Stimulated activated CD8-positive, alpha-beta memory T cell treated with anti-CD3 and anti-CD28 coated beads, Interleukin-7, amount 100 ng/mL, for 4 hours (primary cell): ENCODE measurements at regions not wholly inside any gene's neighbourhood (a gene's known extent, or its start where the extent isn't known, plus 50 kb on each side); places are given as distances from the start of the nearest gene placed in this dataset.
A peak's percentile ranks its signal among the peaks of the same experiment; 100 is the strongest.

Experiments
- DNase-seq, 2 donors: peaks; one replicate each; pipeline ENCODE4 v3.0.0-alpha.2; 2020; ENCODE audit warnings: low read depth in 2 of 2

DNA sequence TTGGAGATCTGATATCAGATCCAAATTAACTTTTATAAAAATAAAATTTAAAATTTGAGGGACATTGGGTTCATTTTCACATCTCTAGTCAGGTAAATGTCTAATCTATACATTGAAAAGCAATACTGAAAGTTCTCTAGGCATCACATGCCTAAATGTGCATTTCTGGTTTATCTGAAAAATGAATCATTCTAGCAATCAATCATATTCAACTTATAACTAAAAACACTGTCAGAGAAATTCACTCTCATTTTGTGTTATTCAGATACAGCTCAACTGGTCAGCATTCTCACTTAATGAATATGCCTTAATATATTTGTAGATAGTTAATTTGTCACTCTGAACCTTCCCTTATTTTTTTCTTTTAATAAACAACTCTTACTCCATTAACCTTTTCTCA lies 243.2 kb downstream of the CASP12 start:
- DNase-seq: no peak

- DNase-seq: no peak
Observed at GRCh38 chr11:104654181-104654813, 244.0 kb downstream of the CASP12 start.

DNA sequence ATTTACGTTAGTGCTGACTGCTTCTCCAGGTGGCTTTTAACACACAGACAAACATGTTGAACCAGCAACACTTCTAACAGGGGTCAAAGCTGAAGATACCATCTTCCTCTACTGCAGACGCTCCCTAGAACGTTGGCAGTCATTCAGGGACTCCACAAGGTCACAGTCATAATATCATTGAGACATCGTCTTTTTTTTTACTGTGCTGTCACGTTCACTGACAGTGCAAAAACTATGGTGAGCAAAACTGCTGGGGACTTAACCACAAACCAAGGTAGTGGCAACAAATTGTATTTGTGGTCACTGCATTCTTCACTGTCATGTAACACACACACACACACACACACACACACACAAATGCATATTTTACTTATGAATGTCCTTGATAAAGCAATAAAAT lies 244.9 kb downstream of the CASP12 start:
- DNase-seq: no peak

DNA sequence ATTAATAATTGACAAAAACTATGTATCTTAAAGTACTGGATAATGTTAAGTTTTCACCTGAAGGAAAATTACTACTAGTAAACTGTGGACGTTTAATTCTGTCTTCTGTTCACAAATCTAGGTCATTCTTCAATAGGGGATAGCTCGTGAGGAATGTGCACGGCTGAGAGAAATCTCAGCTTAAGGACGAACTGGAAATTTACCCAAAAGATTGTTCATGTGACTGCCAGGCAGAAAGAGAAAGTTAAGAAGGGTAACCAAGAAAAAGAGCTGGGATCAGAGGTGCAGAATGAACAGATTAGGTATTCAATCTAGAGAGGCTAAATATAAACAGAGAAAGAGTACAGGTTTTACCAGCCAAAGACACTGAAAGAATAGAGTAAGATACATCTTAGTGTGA lies 245.3 kb downstream of the CASP12 start:
- DNase-seq: no peak

- no peak for DNase-seq
Observed at GRCh38 chr11:104650234-104650633, 248.0 kb downstream of the CASP12 start.

DNA sequence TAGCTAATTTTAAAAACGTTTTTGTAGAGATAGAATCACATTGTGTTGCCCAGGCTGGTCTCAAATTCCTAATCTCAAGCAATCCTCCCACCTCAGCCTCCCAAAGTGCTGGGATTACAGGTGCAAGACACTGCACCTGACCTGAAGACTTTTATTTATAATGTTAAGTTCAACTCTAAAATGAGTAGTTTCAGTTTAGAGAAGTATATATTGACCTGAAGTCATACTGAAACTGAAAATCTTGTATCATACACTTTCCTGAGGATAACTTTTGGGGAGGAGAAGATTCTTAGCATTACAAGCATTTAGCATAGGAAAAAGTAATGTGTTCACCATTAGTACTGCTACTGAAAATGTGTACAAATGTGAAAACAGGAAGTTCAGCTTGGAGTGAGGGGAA lies 249.3 kb downstream of the CASP12 start:
- DNase-seq: no peak

DNA sequence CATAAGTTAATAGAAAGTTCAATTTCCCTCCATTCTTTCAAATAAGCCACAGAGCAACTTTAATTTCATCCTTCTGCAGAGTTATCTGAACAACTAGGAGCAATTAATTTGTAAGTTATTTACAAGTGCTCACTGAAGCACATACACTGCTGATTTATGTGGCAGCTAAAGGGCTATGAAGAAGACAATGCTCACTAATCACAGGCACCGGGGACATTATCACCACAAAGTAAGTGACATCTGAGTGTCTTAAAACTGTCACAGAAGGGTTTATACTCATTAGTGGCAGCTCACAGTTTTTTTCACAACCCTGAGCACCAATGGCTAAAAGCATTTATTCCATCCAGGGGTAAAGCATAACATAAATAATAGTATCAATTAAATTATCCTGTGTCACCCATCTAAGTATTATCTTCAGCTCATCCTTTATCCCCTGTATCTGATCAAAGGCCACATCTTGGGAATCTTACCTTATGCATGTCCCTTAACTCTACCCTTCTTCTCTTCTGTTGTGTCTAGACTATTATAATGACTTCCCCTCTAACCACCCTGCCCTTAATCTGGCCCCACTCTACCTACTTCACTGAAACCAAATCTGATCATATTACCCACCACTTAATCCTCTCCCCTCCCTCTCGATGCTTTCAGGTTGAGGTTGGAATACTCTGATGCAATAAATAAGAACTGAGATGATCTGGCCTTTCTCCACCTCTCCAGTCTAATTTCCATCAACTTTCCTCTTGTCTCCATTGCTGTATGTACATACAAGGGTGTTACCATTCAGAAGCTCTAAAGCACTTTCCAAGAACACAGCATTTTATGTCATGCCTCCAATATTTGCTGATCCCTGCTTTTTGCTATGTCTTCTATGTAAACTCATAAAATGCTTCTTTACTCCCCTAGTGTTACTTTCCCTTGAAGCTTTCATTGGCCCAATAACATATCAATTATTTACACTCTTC lies 252.7 kb downstream of the CASP12 start:
- DNase-seq: no peak

GRCh38 chr11:104637662-104638170 lies 260.5 kb downstream of the CASP12 start:
- DNase-seq: no peak

DNA sequence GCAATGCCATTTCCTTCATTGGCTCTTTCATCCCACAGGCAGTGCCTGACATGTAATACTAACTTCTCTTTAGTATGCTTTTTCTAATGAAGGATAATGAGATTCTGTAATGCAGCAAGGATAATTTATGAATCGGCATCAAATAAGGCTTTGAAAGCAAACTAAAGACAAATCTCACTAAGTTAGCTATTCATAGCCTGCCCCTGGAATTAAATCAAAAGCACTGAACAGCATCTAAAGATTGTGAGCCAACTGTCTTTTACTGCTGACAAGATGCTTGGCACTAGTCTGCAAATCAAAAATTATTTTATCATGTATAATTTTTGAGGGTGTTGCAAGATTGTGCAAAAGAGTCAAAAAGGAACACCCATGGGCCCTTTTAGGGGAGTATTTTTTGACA lies 265.0 kb downstream of the CASP12 start:
- DNase-seq: no peak

- DNase-seq: no peak
Observed at GRCh38 chr11:104630352-104630751, 267.9 kb downstream of the CASP12 start.

- DNase-seq: no peak
Observed at GRCh38 chr11:104625246-104625645, 273.0 kb downstream of the CASP12 start.

- DNase-seq: no peak
Observed at GRCh38 chr11:104624021-104624420, 274.2 kb downstream of the CASP12 start.

DNA sequence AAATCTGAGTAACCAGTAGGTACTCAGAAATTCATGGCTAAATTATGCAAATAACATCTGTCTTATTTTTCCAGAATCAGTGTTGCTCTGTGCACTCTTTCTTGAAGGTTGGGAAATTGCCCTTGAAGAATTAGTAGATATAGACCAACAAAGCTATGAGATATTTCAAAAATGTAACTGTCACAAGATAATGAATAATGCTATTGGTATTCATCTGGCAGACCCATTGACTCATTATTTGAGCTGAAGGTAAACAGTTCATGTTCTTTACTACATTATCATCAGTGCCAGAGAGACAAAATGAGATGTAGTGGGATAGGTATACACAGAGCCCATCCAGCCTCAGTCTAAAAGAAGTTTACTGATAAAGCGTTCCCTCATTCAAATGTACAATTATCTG lies 274.7 kb downstream of the CASP12 start:
- DNase-seq: no peak

DNA sequence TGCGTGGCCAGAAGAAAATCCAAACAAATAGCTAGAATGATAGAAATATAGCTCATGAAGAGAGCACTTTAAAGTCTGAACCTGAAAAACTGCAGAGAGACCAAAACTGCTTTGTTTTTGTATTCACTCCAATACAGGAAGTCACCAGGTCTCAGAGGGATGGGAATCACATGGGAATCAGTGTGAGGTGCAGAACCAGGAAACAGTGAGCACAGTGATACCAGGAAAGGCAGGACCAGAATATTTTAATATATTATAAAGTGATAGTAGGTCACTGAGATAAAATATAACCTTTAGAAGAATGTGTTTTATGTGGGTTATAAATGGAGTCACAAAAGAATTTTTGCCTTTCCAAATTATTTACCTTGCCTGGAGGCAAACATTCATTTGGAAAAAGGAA lies 277.3 kb downstream of the CASP12 start:
- DNase-seq: no peak

DNA sequence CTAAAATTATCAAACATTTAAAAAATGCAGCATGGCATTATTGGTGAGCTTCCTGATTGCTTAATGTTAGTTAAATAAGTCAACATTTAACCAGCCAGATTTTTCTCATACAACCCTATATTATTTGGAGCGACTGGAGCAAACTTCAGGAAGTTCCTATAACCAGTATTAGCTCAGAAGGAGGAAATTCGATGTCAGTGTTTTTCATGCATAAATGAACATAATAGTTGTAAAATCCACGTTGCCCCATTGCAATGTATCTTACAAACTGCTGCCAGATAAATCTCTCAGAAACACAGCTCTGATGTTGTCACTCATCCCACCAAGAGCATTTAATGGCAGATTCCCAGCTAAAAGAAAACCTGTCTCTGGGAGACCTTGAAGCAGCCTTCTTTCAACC lies 278.5 kb downstream of the CASP12 start:
- DNase-seq: no peak

DNA sequence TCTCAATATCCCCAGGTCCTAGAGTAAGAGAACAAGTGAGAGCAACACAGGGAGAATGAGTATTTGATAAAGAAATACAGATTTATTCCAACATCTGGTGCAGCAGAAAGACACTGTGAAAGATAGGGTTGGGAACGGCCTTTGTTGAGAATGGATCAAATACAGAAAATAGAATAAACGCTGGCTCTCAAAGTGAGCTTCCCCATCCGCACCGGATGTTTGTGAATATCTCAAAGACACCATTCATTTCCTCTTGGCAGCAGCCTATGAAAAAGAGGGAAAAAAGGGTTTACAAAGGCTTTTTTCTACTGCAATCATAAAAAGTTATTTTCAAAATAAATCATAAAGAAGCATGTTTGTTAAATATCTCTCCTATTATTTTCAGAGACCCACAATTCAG lies 279.3 kb downstream of the CASP12 start:
- no peak for DNase-seq

DNA sequence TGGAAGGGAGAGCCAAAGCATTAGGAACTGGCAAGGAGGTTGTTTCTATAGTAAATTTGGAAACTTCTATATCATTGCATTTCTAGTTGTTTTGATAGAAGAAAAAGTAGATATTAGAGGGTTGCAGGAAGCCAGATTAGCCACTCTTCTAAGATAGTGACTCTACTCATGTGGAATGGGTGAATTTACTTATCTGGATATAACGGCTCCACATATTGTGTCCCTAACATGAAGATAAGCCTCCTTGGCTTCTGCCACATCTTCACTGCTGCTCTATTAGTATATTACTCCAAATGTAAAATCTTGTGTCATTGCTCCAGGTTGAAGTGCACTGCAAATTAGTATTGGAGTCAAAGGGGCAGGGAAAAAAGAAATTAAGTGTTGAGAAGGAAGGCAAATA lies 283.3 kb downstream of the CASP12 start:
- no peak for DNase-seq

- DNase-seq: no peak
Observed at GRCh38 chr11:104614117-104614680, 284.1 kb downstream of the CASP12 start.

DNA sequence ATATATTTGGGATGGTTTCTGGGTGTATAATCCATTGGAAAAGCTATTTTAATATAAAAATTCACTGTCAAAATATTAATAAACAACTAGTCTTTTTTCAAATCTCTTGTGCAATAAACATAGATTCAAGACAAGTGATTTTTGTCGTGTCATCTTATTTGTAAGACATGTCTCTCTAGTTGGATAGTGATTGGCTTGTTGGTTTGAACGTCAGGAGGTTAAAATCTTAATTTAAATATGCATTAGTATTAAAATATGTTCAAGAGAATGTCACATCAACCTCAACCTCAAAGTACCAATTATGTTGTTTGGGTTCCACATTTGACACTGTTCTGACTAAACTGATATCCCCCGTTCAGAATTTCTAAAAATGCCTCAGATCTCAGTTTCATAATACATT lies 287.6 kb downstream of the CASP12 start:
- no peak for DNase-seq

GRCh38 chr11:104609311-104610085 lies 288.8 kb downstream of the CASP12 start:
- DNase-seq: peak; percentile 1 to 12

GRCh38 chr11:104602643-104603042 lies 295.6 kb downstream of the CASP12 start:
- no peak for DNase-seq
